HCT116 (cell line): ENCODE measurements at regions not wholly inside any gene's neighbourhood (a gene's known extent, or its start where the extent isn't known, plus 50 kb on each side); places are given as distances from the start of the nearest gene placed in this dataset.

Experiments
- ATAC-seq: fragments of 200-7000 bp; cut with Tn5 transposase; 2 replicates; pipeline ENCODE4 v1.9.1; 2020; ENCODE audit warnings: mild to moderate bottlenecking, moderate library complexity
- BruUV-seq: library from RNA; stranded (reverse); fragments of 400-500 nt; replicated peaks from 2 replicates; lab custom pipeline; 2021; lab: Mats Ljungman, UMichigan
- CTCF ChIA-PET: fragments of 300-600 bp; sonication (Branson Sonifier 250); formaldehyde crosslinking; loops from one replicate; lab custom pipeline; 2021; ENCODE audit warnings: antibody characterized with exemption; lab: Charles Lee
- POLR2A ChIA-PET: fragments of 300-600, 350-600 bp; sonication (Branson Sonifier 250); formaldehyde crosslinking; loops from one replicate; lab custom pipeline; 2021; ENCODE audit warnings: antibody characterized with exemption; lab: Charles Lee
- RAD21 ChIA-PET, 2 experiments: fragments of 300-600 bp; sonication (Branson Sonifier 250); formaldehyde crosslinking; loops; one replicate each; lab custom pipeline; 2023; ENCODE audit warnings: low total read pairs in 2 of 2; ENCODE audit not compliant: uncharacterized antibody in 2 of 2, unreplicated experiment in 2 of 2, low non-redundant PET in 1 of 2; lab: Charles Lee
- DNase-seq: peaks from one replicate; pipeline ENCODE4 v3.0.0-alpha.2; 2010; ENCODE audit warnings: low read depth, low spot score
- H2AFZ ChIP-seq: fragments of 200-600 bp; shearing (Covaris generic), sonication (generic); 2 replicates; pipeline ENCODE4 v1.6.1; 2017; ENCODE audit warnings: low read depth, mixed run types, mixed read lengths, antibody characterized with exemption, low read length; ENCODE audit not compliant: poor library complexity, severe bottlenecking
- H3K27ac ChIP-seq: 2 replicates; pipeline ENCODE4 v1.5.1; 2012; ENCODE audit warnings: low read depth, low read length
- H3K27me3 ChIP-seq: fragments of 200-600 bp; sonication (generic); 2 replicates; pipeline ENCODE4 v1.6.1; 2016; ENCODE audit warnings: mixed run types, low read length, mixed read lengths; ENCODE audit not compliant: insufficient read depth
- H3K36me3 ChIP-seq, 2 experiments: fragments of 200-500 bp in 1 of 2; fragments of 200-600 bp in 1 of 2; sonication (Bioruptor generic) in 1 of 2; sonication (generic) in 1 of 2; 2 replicates each; pipeline versions ENCODE4 v1.5.1 to v1.6.1; 2014 to 2016; ENCODE audit warnings: low read length in 2 of 2, inconsistent platforms in 1 of 2, mixed read lengths in 1 of 2, mixed run types in 1 of 2; ENCODE audit not compliant: insufficient read depth in 2 of 2, control insufficient read depth in 1 of 2
- H3K4me1 ChIP-seq, 2 experiments: fragments of 200-600 bp in 1 of 2; sonication (generic) in 1 of 2; 2 replicates each; pipeline versions ENCODE4 v1.5.1 to v1.6.1; 2012 to 2017; ENCODE audit warnings: low read length in 2 of 2, inconsistent platforms in 1 of 2, mild to moderate bottlenecking in 1 of 2, mixed read lengths in 1 of 2, mixed run types in 1 of 2, moderate library complexity in 1 of 2; ENCODE audit not compliant: insufficient read depth in 2 of 2, control insufficient read depth in 1 of 2
- H3K4me2 ChIP-seq: fragments of 200-600 bp; sonication (generic); 2 replicates; pipeline ENCODE4 v1.6.1; 2017; ENCODE audit warnings: mixed run types, low read length, mixed read lengths
- H3K4me3 ChIP-seq, 2 experiments: fragments of 200-600 bp in 1 of 2; sonication (generic) in 1 of 2; replicated peaks in 1 of 2; 2 replicates each; pipeline ENCODE4 v1.5.1; 2011 to 2016; ENCODE audit warnings: low read length in 2 of 2, control low read depth in 1 of 2, low read depth in 1 of 2, mild to moderate bottlenecking in 1 of 2, mixed read lengths in 1 of 2, mixed run types in 1 of 2
- H3K79me2 ChIP-seq: fragments of 200-600 bp; sonication (generic); 2 replicates; pipeline ENCODE4 v1.6.1; 2017; ENCODE audit warnings: mild to moderate bottlenecking, mixed run types, low read length, moderate library complexity, mixed read lengths; ENCODE audit not compliant: insufficient read depth
- H3K9ac ChIP-seq: fragments of 200-600 bp; sonication (generic); 2 replicates; pipeline ENCODE4 v1.6.1; 2016; ENCODE audit warnings: low read length, mixed read lengths
- H3K9me2 ChIP-seq: fragments of 200-600 bp; sonication (generic), shearing (Covaris generic); 2 replicates; pipeline ENCODE4 v1.6.1; 2017; ENCODE audit warnings: mixed run types, mild to moderate bottlenecking, moderate library complexity; ENCODE audit not compliant: insufficient read depth
- H3K9me3 ChIP-seq, 2 experiments: fragments of 200-500 bp in 1 of 2; fragments of 200-600 bp in 1 of 2; sonication (Bioruptor generic) in 1 of 2; sonication (generic) in 1 of 2; 2 replicates each; pipeline ENCODE4 v1.6.1; 2014 to 2017; ENCODE audit warnings: low read length in 2 of 2, mixed read lengths in 2 of 2, inconsistent platforms in 1 of 2, low read depth in 1 of 2, mild to moderate bottlenecking in 1 of 2, mixed run types in 1 of 2, moderate library complexity in 1 of 2; ENCODE audit not compliant: control insufficient read depth in 1 of 2, insufficient read depth in 1 of 2
- H4K20me1 ChIP-seq: fragments of 200-600 bp; sonication (generic), shearing (Covaris generic); 2 replicates; pipeline ENCODE4 v1.6.1; 2017; ENCODE audit warnings: mixed run types, mild to moderate bottlenecking, moderate library complexity; ENCODE audit not compliant: insufficient read depth
- EGR1 ChIP-seq: IDR thresholded peaks from 2 replicates; pipeline ENCODE4 v1.6.1; 2012; ENCODE audit warnings: low read depth
- ELF1 ChIP-seq: IDR thresholded peaks from 2 replicates; pipeline ENCODE4 v1.6.1; 2012; ENCODE audit warnings: low read depth, borderline replicate concordance
- EZH2phosphoT487 ChIP-seq: fragments of 200-600 bp; IDR thresholded peaks from 2 replicates; pipeline ENCODE4 v1.6.1; 2018; ENCODE audit warnings: antibody characterized with exemption, borderline replicate concordance
- SRF ChIP-seq: IDR thresholded peaks from 2 replicates; pipeline ENCODE4 v1.6.1; 2012; ENCODE audit warnings: low read depth
- TCF7L2 ChIP-seq: IDR thresholded peaks from 2 replicates; pipeline ENCODE4 v1.7.0; 2011; ENCODE audit warnings: borderline replicate concordance, inconsistent platforms; ENCODE audit not compliant: insufficient read depth, insufficient read length; ENCODE audit errors: extremely low read depth
- ZNF274 ChIP-seq: fragments of 200-500 bp; sonication (Bioruptor generic); IDR thresholded peaks from 2 replicates; pipeline ENCODE4 v1.6.1; 2014; ENCODE audit warnings: mild to moderate bottlenecking, low read depth, low read length, inconsistent platforms
- intact Hi-C: fragments of 100-400 bp; cut with micrococcal nuclease; formaldehyde crosslinking; loops from 2 replicates; pipeline ENCODE4 v1.10.0; 2022
- TF ChIP-seq, protein P1 (sequence below): IDR thresholded peaks from 2 replicates; pipeline ENCODE4 v1.6.1; 2012; ENCODE audit warnings: low read depth

DNA sequence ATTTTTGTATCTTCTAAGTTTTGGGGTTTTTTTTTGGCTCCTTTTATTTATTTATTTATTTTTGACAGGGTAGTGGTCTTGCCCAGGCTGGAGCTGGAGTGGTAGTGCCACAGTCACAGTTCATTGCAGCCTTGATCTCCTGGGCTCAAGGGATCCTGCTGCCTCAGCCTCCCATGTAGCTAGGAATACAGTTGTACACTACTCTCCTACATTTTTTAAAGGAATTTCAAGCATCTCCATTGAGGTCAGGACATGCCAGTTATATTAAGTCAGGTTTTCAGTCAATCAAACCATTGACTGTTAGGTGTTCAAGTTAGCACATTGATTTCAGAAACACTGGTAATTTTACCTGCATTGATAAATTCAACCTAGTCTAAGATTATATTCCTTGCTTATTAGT, 480.5 kb upstream of the SPRY2 start:
- Histone ChIP-seq H3K9me3 (peaks cover 4 to 8% of the 10 kb centered on the region in 2 experiments; a peak in 2 of 4 replicates), H4K20me1 (no peaks in the 10 kb centered on the region), H3K4me2 (no peak overlapping the region), H3K36me3 (no peaks in the 10 kb centered on the region), H3K79me2 (no peaks in the 10 kb centered on the region), H2AFZ (no peak overlapping the region), H3K27me3 (no peaks in the 10 kb centered on the region), H3K4me3 (no peak overlapping the region), H3K4me1 (no peaks in the 10 kb centered on the region), H3K9me2 (no peaks in the 10 kb centered on the region), H3K9ac (no peak overlapping the region), H3K27ac (no peak overlapping the region)
- no peak for TF ChIP-seq ZNF274
- POLR2A ChIA-PET, result no interaction called here
- intact Hi-C loops, result no loop called here
- no TSS peak for BruUV-seq
- CTCF ChIA-PET, result no interaction called here
- RAD21 ChIA-PET, result no interaction called here
- ATAC-seq (no peak), DNase-seq (no peak)

DNA sequence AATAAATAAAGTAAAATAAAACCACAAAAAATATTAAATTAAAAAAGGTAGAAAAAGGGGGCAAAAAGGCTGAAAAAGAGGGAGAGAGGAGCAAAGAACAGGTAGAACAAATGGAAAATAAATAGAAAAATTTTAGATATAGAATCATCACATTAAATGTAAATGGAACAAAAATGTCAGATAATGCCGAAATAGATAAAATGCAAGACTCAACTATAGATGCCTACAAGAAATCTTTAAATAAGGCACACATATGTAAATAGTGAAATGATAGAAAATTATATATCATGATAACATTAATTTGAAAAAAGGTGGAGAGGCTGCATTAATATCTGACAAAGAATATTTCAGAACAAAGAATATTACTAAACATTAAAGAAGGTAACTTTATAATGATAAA, 477.1 kb upstream of the SPRY2 start:
- H3K4me2 ChIP-seq, result no peak overlapping the region
- no peak overlapping the region for H3K27ac ChIP-seq
- no peaks in the 10 kb centered on the region for H3K9me2 ChIP-seq
- no peak for DNase-seq
- no peak overlapping the region for H3K4me3 ChIP-seq
- no peak overlapping the region for H2AFZ ChIP-seq
- intact Hi-C loops, result no loop called here
- 0 out of 4 replicates have a peak, but pooled peaks cover 0 to 4% of the 10 kb centered on the region in 2 experiments for H3K9me3 ChIP-seq
- no peak for TF ChIP-seq EGR1
- TF ChIP-seq ELF1, result no peak
- no peak for TF ChIP-seq SRF
- no peak for TF ChIP-seq EZH2phosphoT487
- TF ChIP-seq, protein P1, sequence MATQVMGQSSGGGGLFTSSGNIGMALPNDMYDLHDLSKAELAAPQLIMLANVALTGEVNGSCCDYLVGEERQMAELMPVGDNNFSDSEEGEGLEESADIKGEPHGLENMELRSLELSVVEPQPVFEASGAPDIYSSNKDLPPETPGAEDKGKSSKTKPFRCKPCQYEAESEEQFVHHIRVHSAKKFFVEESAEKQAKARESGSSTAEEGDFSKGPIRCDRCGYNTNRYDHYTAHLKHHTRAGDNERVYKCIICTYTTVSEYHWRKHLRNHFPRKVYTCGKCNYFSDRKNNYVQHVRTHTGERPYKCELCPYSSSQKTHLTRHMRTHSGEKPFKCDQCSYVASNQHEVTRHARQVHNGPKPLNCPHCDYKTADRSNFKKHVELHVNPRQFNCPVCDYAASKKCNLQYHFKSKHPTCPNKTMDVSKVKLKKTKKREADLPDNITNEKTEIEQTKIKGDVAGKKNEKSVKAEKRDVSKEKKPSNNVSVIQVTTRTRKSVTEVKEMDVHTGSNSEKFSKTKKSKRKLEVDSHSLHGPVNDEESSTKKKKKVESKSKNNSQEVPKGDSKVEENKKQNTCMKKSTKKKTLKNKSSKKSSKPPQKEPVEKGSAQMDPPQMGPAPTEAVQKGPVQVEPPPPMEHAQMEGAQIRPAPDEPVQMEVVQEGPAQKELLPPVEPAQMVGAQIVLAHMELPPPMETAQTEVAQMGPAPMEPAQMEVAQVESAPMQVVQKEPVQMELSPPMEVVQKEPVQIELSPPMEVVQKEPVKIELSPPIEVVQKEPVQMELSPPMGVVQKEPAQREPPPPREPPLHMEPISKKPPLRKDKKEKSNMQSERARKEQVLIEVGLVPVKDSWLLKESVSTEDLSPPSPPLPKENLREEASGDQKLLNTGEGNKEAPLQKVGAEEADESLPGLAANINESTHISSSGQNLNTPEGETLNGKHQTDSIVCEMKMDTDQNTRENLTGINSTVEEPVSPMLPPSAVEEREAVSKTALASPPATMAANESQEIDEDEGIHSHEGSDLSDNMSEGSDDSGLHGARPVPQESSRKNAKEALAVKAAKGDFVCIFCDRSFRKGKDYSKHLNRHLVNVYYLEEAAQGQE, result no peak
- TF ChIP-seq TCF7L2, result no peak
- no peaks in the 10 kb centered on the region for H4K20me1 ChIP-seq
- ChIA-PET POLR2A (no interaction called here), RAD21 (no interaction called here), CTCF (no interaction called here)
- no peak for ATAC-seq
- BruUV-seq, result no TSS peak
- no peak overlapping the region for H3K9ac ChIP-seq
- no peaks in the 10 kb centered on the region for H3K36me3 ChIP-seq
- no peaks in the 10 kb centered on the region for H3K27me3 ChIP-seq
- no peaks in the 10 kb centered on the region for H3K4me1 ChIP-seq
- no peaks in the 10 kb centered on the region for H3K79me2 ChIP-seq
